SW480 (cell line): ENCODE measurements at regions not wholly inside any gene's neighbourhood (a gene's known extent, or its start where the extent isn't known, plus 50 kb on each side); places are given as distances from the start of the nearest gene placed in this dataset.

ENCODE experiments used
- DNase-seq: peaks from one replicate; pipeline ENCODE4 v3.0.0-alpha.2; 2016; ENCODE audit warnings: low spot score

DNA sequence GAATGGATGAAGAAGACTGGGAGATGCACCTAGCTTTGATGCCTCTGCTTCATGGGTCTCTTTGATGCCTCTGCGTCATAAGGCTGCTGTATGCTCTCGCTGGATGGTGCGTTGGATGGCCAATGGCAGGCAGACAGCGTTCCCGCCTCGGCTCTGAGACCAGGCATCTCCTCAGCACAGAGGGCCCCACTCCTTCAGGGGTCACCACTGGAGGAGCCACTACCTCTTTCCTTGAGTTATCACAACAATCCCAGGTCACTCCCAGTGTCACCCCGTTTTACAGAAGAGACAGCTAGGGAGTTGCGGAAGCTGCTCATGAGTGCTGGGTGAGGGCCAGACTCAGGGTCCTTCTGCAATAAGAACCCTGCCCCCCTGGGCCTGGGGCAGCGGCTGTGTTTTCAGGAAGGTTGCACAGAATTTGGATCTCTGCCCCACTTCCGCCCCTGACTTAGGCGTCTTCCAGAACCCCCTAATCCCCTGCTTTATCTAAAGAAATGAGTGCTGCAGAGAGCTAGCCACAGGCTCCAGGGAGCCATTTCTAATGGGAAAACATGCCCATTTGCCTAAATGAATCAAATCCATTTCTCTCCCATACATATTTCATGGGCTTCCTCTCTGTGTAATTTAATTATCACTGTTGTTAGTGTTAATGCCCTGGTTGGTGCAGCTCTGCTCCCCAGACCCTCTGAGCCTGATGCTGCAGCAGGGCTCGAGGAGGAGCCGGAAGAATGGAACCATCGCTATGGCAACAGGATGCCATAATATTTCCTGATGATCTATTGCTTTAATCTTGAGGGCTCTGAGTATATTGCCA, 131.8 kb upstream of the HS6ST1 start:
- no peak for DNase-seq

DNA sequence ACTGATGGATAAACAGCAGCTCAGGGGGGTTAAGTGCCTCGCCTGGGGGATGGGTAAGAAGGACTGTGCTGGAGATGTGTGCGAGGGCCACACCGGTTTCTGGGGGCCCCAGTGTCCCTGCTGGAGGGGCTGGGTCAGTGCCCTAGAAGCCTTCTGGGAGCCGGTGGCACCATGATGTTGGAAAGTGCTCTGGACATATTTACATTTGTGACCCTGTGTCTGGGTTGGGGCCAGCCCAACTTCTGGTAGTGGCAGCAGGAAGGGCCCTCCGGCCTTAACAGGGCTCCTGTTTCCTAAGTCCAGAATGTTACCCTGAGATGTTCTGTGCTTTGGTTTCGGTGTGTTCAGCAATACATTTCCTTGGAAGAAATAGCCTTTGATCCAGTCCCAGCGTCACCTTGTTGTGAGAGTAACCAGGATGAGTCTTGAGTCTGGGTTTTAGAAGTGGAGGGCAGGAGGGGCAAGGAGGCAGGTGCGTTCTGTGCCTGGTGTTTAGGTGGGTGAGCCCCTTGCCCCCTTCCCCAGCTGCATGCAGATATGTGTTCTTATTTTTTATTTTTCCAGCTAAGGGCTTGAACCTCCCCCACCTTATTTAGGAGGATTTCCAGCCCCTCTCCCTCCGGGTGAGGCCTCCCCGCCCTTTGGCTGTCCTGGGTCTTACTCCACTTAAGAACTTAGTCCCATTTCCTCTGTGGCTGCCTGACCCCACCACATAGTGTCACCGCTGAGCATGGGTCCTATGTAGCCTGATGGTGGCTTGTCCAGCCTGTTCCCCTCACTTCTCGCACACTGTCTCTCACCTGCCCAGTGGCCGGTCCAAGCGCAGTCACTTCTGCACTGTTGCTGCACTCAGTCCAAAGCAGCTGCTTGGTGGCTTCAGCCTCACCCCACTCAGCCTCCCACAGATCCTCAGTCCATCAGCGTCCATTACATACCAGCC, 132.7 kb upstream of the HS6ST1 start:
- no peak for DNase-seq

DNA sequence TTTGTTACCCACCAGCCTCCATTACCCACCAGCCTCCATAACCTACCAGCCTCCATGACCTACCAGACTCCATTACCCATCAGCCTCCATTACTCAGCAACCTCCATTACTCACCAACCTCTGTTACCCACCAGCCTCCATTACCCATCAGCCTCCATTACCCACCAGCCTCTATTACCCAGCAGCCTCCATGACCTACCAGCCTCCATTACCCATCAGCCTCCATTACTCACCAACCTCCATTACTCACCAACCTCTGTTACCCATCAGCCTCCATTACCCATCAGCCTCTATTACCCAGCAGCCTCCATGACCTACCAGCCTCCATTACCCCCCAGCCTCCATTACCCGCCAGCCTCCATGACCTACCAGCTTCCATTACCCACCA, 133.3 kb upstream of the HS6ST1 start:
- no peak for DNase-seq

DNA sequence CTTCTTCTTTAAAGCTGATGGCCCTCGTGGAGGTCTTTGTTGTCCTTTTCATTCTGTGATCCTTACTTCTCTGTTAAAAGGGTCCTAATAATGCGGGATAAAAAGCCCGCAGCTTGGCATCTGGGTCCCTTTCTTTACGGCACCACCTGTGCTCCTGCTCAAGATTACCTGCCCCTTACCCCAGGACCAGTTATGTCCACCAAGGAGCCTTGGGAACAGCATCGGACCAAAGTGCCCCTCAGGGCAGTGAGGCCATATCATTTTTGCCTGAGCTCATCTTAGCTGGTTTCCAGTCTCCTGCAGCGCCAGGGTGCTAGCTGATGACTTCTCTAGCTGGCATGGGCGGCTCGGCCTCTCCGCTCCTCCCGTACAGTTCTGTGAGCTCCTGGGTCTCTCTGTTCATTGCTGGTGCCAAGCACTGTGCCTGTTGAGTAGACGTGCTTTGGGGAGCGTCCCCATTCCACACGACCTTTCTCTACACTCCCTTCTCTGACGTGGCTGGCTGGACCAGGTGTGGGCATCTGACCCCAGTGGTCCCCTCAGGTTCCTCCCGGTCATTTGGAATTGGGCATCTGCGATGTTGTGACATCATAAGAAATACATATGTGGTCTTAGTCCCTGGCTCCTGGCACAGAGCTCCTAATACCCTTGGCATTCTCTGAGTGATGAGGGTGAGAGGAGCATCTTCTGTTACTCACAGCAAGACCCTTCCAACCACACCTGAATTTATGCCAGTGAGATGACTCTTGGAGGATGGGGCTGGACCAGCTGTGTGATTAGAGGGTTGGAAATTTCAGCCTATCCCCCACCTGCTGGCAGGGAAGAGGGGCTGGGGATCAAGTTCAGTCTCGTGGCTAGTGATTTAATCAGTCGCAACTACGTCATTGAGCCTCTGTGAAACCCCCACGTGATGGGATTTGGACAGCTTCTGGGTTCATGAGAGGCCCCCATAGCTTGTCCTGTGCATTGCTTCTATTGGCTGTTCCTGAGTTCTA, 134.2 kb upstream of the HS6ST1 start:
- DNase-seq = no peak

DNA sequence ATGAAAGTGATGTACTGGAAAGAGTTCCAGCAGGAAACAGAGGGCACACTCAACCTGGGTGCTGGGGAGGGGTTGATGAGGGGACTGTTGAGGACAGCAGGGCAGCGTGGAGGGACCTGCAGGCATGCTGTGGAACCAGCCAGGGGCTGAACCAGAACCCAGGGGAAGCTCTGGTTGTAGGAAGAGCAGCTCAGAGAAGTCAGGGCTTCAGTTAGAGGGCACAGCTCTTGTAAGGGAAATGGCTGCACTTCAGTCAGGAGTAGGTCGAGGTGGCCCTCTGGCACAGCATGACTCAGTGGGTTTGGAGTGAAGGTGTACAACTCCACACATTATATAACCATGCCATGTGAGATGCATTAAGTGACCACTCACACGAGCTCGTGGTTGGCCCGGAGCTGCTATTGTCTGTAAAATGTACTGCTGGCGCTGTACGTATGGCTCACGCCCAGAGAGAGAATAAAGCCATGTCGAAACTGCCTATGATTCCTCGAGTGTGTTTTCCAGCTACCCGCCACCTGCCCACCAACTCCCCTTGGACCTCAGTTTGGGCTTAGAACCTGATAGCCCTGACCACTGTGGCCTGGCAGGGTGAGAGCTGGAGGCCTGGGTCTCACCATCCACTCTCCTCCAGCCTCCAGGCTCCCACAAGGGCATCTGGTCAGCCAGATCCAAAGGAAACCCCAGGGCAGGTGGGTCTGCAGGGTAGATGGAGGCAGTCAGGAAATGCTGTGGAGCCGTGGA, 136.5 kb upstream of the HS6ST1 start:
- no peak for DNase-seq

DNA sequence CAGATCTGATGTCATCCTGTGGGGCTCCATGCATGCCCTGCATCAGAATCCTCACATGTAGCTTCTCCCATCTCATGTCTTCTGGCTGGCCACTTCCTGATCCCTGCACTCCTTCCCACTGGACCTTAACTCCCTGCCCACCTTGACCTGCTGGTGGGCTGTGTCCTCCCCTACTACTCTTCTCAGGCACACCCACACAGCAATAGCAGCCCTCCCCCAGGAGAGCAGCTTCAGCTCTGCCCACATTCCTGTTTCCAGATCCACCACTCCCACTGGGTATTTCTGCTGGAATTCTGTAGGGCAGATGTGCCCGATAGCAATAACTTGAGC, 137.0 kb upstream of the HS6ST1 start:
- no peak for DNase-seq

DNA sequence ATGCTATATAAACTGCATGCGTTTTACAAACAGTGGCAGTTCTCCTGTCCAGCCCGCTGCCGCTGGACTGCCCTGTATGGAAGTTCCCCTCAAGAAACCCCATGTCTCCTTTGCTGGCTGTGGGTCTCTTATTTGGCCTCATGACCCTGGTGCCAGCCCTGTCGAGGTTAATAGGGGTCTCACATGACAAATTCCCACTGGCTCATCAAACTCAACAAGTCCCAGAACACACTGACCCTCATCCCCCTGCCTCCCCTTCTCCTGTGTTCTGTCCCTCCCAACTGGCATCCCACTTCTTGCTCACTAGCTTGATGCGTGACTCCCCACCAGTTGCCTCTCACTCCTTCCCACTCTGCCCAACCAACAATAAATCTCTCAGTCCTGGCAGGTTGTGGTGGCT, 137.6 kb upstream of the HS6ST1 start:
- DNase-seq = no peak

DNA sequence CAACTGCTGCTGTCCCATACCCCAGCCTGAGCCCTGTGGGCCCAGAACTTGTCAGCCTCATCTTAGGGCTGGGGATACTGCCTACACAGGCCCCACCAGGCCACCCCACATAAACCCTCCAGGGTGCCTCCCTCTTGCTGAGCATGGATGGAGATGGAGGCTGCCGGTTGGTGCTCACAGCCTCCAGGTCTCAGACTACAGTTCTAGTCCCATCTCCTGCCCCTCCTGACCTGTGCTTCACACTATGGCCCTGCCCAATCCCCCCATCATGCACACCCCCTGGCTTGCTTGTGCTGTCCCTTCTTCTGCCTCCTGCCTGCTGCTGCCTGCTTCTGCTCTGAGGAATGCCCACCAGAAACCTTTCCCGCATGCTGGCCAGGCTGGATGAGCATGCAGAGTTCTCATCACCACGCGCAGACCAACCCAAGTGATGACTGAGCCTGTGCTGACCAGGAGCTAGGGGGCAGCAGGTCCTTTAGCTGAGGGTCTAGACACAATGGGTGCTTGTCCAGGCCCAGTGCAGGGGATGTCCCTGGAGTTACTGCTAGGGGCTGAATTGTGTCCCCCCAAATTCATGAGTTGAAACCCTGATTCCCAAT, 138.4 kb upstream of the HS6ST1 start:
- no peak for DNase-seq

DNA sequence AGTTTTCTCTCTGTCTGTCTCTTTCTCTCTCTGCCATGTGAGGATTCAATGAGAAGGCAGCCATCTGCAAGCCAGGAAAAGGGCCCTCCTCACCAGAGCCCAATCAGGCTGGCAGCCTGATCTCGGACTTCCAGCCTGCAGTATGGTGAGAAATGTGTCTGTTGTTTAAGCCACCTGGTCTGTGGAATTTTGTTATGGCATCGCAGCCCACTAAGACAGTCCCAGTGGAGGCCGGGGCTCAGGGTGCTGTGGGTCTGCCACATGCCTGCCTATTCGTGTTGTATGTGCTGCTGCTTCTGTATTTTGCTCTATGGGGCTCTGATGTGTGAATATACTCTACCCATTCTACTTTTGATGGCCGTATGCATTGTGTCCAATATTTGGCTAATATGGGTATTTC, 139.0 kb upstream of the HS6ST1 start:
- DNase-seq = no peak

DNA sequence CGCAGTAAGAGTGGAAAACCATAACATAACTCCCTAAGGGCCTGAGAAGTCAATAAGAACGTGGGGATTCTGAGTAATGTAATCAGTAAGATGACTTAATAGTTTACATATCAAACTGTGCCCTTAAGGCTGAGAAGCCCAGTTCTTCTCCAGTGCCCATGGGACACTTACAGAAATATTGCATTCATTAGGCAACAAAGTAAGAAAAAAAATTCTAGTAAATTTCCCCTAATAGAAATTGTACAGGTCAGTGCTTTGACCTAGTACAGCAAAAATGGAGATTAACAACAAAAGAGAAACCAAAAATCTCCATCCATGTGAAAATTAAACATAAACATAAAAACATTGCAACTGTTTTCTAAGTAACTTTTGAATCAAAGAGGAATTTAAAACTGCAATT, 139.8 kb upstream of the HS6ST1 start:
- no peak for DNase-seq

DNA sequence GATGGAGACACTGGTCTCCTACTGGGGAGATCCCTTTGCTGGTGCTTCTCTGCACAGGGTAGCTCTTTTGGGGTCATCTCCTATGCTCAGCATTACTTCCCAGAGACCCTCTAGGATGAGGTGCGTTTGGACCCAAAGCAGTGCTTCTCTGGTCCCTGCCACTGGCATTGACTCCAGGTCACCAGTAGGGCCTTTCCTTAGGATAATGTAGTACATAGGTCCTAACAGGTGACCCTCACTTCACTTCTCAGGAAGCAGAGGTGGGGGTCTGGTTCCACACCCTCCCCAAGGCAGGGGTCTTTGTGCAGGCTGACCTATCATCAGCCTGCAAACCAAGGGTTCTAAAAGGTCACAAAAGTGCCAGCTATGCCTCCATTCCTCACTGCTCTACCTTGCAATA, 145.8 kb upstream of the HS6ST1 start:
- DNase-seq = no peak

DNA sequence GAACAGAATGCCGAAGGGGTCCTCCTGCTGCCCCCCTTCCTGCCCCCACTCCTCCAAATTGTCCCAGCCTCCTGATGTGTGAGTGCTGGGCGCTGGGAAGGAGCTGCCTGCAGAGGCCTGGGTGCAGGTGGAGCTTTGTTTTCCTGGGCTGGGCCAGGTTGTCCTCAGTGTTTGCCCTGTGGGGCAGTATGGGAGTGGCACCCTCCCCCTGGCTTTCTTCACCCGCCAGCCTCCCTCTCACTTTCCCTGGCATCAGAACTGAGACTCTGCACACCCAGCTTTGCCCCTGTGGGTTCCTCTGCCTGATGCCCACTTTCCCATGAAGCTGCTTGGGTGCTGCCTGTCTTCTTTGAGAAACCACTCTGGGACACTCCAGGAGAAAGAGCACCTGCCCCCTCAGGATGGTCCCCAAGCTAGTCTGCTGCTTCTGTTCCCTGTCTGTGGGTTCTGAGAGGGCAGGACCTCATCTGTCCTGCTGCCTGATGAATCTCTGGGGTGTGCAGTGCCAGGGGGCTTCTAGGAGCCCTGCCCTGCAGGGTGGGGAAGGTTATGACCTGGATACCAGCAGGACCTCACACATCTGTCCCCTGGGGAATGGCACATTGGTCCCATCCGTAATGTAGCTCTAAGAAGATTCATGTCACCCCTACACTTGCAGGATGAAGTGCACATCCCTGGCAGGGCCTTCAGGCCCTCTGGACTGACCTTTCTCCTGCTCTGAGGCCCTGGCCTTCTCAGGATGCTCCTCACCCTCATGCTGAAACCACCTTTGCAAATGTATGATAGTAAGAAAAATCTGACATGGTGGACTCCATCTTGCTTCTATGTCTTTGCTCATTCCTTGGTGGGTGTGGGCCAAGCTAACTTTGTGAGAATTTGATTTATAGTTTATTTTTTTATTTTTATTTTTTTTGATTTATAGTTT, 146.8 kb upstream of the HS6ST1 start:
- DNase-seq = no peak

DNA sequence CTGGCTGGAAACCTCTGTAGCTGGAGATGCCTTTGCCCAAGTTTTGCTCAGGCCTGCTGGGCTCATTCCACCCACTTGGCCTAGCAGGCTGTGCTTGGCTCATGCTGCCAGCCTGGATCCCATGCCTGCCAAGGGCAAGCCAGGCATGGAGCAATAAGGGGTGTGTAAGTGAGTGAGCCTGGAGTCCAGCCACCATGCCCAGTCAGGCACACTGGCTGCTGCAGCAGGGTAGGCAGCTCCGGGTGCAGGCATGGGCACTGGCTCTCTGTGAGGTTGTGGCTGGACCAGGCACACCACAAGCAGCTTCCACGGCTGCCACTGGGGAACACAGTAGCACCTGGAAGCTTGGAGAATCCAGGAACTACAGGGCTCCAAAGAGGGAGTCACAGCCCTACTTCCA, 147.7 kb upstream of the HS6ST1 start:
- DNase-seq = no peak

DNA sequence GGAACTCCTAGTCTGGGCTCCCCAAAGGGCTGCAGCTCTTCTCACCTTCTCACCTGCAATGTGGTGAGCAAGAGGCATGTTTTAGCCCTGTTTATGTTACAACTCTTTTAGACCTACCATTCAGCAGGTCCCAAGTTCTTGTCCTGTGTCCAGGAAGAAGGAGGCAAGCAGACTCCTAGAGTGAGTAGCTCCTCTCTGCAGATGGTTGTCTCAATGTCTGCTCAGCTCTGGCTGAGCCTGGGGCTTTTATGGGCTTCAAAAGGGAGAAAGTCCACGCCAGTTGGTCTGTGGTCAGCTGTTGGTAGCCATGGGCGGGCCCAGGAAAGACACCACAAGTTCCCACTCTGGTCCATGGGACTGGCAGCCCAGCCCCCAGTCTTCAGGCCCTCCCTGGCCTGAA, 148.1 kb upstream of the HS6ST1 start:
- no peak for DNase-seq

DNA sequence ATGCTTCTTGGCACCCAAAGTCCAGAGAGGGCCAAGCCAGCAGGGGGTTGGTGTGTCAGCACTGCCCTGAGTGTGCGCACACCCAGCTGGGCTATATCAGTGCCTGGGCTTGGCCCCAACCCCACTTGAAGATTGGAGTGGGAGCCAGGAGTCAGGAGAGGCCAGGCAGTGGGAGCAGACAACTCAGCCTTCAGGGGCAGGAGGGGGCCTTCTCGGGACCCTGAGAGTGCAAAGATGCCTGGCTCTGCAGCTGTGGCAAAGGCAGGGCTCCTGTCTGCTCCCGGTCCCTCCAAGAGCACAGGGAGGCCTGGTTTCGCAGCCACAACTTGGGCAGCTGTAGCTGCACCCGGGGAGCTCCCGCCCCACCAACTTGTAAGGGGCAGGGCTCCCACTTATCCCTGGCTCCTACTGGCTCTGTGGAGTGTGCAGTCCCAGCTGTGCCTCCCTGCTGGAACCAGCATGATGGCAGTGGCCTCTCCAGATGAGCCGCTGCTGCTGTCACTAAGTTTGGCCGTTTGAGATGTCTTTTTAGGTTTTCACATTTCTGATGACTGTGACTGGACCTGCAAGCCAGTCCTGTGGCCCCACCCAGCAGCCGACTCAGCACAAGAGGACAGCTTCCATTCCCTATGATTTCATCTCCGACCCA, 148.8 kb upstream of the HS6ST1 start:
- no peak for DNase-seq

DNA sequence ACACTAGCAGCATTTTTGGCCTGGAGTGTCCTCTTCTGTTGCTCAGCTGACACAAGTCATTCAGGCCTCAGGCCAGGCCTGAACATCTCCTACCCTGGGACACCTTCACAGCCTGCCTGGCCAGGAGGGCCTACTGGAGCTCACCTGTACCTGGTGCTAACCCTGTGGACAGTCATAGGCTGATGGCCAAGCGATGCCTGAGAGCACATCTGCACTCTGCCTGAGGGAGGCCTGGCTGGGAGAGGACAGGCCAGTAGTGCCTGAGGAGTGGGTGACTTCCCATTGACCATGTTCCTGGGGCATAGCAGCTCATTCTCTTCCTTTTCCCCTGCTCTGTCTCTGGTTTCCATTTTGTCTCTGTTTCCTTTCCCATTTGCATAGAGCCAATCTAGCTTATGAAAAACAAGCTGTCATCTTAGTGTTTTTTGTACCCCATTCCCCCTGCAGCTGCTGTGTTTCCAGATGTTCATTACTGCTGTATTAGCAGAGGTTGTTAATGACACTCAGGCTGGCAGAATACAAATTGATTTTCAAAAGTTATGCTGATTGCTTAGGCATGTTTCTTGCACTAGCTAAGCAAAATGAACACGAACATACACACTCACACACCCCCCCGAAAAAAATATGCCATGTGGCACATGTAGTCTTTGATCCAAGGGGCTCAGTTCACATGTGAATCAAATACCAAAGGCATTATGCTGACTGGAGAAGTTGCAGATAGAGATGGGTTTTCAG, 149.7 kb upstream of the HS6ST1 start:
- DNase-seq = no peak

DNA sequence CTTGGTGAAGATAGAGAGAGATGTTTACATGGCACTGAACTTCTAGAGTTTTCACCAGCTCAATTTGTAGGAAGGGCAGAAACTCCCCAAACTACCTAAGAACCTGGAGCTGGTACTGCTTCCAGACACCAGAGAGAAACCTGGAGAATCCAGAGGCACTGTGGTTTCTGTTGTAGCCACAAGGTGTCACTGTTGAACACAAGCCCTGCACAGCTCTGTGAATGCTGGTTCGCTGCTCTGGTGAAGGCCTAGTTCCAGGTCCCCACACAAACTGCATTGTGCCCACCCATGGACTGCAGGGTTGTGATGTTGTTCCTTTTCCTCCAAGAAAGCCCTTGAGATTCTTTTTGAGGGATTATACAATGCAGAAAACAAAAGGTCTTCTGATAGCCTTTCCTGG, 150.5 kb upstream of the HS6ST1 start:
- DNase-seq = no peak

DNA sequence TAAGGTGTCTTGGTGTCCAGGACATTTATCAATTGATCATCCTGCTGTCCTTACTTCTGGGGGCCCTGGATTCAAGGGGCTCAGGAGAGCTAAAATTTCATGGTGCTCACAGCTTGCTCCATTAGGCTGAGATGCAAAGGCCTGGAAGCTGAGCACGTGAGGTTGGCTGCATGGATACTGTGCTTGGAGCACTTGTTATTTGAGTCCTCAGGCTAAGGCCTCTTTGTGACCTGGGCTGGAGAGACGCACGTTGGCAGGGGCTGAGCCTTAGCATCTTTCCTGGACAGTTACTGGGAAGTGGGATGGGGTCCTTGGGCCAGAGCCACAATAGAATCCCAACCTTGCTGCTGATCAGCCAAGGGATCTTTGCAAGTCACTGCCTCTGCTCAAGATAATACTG, 151.2 kb upstream of the HS6ST1 start:
- DNase-seq = no peak

DNA sequence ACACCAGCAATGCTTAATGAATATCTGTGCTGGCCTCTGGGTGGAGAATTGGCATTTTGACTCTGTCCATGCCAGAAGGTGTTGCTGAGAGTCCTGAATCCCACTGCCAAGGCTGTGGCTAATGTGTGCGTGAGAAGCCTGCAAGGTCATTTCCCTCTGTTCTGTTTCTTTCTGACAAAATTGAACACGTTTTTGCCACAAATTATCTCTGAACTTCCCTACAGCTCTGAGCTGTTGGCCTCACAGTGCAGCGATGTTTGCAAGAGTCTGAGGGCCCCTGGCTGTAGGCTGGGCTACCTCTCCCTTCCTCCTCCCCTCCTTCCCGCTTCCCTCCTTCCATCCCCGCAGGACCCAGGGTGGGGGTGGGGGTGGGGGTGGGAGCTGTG, 154.1 kb upstream of the HS6ST1 start:
- no peak for DNase-seq
